Transverse colon (tissue), 3 donors: ENCODE measurements at regions not wholly inside any gene's neighbourhood (a gene's known extent, or its start where the extent isn't known, plus 50 kb on each side); places are given as distances from the start of the nearest gene placed in this dataset.

ENCODE experiments used
- POLR2A ChIP-seq: fragments of 450-650 bp; IDR thresholded peaks from one replicate; pipeline ENCODE4 v1.6.1; 2016; ENCODE audit warnings: antibody characterized with exemption, mild to moderate bottlenecking, moderate library complexity
- TF ChIP-seq, protein P1 (sequence below), 5 experiments: fragments of 200-600 bp in 3 of 5; fragments of 450-650 bp in 2 of 5; sonication (generic) in 3 of 5; IDR thresholded peaks; 1 replicate in 2 of 5; 2 replicates in 3 of 5; pipeline ENCODE4 v1.5.1; 2016 to 2017; ENCODE audit warnings: antibody characterized with exemption in 5 of 5, inconsistent platforms in 3 of 5, mild to moderate bottlenecking in 2 of 5, moderate library complexity in 1 of 5

GRCh38 chr6:113802779-113803178 lies 54.4 kb upstream of the MARCKS start:
- TF ChIP-seq, protein P1, sequence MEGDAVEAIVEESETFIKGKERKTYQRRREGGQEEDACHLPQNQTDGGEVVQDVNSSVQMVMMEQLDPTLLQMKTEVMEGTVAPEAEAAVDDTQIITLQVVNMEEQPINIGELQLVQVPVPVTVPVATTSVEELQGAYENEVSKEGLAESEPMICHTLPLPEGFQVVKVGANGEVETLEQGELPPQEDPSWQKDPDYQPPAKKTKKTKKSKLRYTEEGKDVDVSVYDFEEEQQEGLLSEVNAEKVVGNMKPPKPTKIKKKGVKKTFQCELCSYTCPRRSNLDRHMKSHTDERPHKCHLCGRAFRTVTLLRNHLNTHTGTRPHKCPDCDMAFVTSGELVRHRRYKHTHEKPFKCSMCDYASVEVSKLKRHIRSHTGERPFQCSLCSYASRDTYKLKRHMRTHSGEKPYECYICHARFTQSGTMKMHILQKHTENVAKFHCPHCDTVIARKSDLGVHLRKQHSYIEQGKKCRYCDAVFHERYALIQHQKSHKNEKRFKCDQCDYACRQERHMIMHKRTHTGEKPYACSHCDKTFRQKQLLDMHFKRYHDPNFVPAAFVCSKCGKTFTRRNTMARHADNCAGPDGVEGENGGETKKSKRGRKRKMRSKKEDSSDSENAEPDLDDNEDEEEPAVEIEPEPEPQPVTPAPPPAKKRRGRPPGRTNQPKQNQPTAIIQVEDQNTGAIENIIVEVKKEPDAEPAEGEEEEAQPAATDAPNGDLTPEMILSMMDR (IDR thresholded peaks at IDR 0.05), result no peak
- no peak for TF ChIP-seq POLR2A
